ENCODE measurements at regions not wholly inside any gene's neighbourhood (a gene's known extent, or its start where the extent isn't known, plus 50 kb on each side); places are given as distances from the start of the nearest gene placed in this dataset.

DNA sequence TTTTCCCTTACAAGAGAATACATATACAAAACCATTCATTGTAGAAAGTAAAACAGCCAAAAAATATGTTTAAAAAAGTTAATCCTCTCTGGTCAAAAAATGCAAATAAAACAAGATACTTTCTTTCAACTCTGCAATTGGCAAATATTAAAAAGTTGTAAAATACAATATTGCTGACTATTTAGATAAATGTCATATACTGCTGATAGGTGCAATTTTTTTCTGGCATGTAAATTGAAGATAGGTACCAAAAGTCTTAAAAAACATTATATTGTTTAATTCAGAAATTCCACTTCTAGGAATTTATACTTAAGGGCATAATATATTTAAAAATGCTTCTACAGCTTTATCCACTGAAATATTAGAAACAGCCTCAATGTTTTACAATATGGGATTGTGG, 66.4 kb upstream of the TLL1 start:
- TF ChIP-seq, protein P1, sequence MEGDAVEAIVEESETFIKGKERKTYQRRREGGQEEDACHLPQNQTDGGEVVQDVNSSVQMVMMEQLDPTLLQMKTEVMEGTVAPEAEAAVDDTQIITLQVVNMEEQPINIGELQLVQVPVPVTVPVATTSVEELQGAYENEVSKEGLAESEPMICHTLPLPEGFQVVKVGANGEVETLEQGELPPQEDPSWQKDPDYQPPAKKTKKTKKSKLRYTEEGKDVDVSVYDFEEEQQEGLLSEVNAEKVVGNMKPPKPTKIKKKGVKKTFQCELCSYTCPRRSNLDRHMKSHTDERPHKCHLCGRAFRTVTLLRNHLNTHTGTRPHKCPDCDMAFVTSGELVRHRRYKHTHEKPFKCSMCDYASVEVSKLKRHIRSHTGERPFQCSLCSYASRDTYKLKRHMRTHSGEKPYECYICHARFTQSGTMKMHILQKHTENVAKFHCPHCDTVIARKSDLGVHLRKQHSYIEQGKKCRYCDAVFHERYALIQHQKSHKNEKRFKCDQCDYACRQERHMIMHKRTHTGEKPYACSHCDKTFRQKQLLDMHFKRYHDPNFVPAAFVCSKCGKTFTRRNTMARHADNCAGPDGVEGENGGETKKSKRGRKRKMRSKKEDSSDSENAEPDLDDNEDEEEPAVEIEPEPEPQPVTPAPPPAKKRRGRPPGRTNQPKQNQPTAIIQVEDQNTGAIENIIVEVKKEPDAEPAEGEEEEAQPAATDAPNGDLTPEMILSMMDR (IDR thresholded peaks at IDR 0.05): no peak
- TF ChIP-seq POLR2A (IDR thresholded peaks at IDR 0.05) (no peak), POLR2AphosphoS5 (IDR thresholded peaks at IDR 0.05) (no peak), EP300 (IDR thresholded peaks at IDR 0.05; ENCODE audit: low read depth) (no peak)

All from transverse colon (tissue), 4 donors.